GM21825 (cell line): ENCODE measurements at regions not wholly inside any gene's neighbourhood (a gene's known extent, or its start where the extent isn't known, plus 50 kb on each side); places are given as distances from the start of the nearest gene placed in this dataset.

Experiments used
- ATAC-seq: cut with Tn5 transposase; IDR thresholded peaks from one replicate; pipeline ENCODE4 v1.9.1; 2021; ENCODE audit warnings: mild to moderate bottlenecking, moderate library complexity; ENCODE audit not compliant: unreplicated experiment

DNA sequence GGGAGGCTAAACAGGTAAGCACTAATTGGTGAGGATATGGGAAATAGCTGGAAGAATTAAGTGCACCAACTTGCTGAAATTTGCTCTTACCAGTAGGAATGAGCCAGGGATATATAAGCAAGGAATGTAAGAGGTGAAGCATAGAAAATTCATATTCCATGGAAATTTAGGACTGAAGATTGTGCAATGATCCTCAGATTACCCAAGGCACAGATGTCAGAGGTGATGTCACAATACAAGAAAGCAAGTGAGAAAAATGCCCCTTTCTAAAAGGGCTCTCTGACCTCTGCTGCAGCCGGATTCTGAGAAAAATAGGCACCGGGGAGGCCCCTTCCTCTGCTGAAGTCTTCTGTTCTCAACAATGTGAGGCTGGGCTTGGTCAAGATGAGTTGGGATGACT is 112.3 kb upstream of the ZNF678 start:
- ATAC-seq: no peak

- no peak for ATAC-seq
These were observed 112.9 kb upstream of the ZNF678 start for GRCh38 chr1:227450489-227450888.

DNA sequence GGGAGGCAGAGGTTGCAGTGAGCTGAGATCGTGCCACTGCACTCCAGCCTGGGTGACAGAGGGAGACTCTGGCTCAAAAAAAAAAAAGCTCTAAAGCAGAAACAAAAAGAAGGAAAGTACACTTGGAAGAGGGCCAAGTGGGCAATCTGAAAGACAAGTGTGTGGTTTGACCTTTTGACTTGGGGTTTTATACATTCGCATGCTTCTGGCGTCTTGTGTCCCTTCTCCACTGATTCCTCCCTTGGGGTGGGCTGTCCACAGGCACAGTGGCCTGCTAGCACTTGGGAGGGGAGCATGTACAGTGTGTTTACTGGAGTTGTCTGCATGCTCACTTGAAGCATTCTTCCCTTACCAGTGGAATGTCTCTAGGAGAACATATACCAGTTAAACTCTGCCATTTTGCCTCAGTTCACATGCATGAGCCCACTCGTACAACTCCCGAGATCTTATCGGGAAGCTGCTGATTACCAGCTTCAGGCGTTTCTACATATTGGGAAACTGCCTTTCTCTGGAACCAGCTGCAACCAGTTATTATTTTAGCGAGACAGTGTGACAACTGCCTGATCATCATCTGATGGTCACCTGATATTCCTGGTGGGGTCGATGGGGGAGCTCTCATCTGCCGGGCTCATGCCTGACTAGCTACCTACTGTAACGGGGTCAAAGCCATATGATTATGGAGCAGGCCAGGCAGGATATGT is 113.5 kb upstream of the ZNF678 start:
- ATAC-seq: no peak

GRCh38 chr1:227449051-227449450 is 114.3 kb upstream of the ZNF678 start:
- ATAC-seq: peak; percentile 50

DNA sequence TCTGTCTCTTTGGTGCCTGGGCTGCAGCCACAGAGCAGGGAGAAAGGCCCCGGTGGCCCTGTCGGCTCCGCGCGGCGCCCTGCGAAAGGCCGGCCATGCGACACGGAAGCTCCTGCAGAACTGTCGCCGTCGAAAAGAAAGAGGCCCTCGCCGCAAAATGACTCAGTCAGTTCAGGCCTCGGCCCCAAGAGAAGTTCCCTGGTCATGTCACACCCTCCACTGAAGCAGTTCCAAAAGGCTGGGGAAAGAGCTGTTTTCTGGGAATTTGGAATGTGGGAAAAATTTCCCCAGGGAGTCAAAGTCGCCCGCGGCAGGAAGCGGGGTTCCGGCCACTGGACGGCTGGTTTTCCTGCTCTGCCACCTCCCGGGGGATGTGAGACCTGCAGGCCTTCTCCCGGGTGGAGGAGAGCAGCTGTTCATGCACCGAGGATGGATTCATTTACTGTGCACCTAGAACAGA is 115.8 kb upstream of the ZNF678 start:
- no peak for ATAC-seq

- no peak for ATAC-seq
These were observed 117.6 kb upstream of the ZNF678 start for GRCh38 chr1:227445746-227446145.

- no peak for ATAC-seq
These were observed 118.2 kb upstream of the ZNF678 start for GRCh38 chr1:227445092-227445674.

- no peak for ATAC-seq
These were observed 121.9 kb upstream of the CDC42BPA start for GRCh38 chr1:227440182-227440581.

GRCh38 chr1:227437495-227438008 is 119.3 kb upstream of the CDC42BPA start:
- no peak for ATAC-seq

GRCh38 chr1:227434808-227435444 is 116.6 kb upstream of the CDC42BPA start:
- ATAC-seq: no peak

- no peak for ATAC-seq
These were observed 115.5 kb upstream of the CDC42BPA start for GRCh38 chr1:227433663-227434341.

- no peak for ATAC-seq
These were observed 114.7 kb upstream of the CDC42BPA start for GRCh38 chr1:227432981-227433380.

DNA sequence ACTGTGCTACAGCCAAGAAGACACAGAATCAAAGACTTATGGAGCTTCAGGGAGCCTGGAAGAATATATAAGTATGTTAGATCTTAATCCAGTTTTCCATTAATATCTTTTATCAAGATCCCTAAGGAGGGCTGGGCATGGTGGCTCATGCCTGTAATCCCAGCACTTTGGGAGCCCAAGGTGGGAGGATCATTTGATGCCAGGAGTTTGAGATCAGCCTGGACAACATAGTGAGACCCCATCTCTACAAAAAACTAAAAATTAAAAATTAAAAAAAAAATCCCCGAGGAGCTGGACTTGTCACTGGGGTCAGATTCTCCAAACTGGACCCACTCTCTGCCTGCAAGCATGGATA is 113.9 kb upstream of the CDC42BPA start:
- no peak for ATAC-seq

DNA sequence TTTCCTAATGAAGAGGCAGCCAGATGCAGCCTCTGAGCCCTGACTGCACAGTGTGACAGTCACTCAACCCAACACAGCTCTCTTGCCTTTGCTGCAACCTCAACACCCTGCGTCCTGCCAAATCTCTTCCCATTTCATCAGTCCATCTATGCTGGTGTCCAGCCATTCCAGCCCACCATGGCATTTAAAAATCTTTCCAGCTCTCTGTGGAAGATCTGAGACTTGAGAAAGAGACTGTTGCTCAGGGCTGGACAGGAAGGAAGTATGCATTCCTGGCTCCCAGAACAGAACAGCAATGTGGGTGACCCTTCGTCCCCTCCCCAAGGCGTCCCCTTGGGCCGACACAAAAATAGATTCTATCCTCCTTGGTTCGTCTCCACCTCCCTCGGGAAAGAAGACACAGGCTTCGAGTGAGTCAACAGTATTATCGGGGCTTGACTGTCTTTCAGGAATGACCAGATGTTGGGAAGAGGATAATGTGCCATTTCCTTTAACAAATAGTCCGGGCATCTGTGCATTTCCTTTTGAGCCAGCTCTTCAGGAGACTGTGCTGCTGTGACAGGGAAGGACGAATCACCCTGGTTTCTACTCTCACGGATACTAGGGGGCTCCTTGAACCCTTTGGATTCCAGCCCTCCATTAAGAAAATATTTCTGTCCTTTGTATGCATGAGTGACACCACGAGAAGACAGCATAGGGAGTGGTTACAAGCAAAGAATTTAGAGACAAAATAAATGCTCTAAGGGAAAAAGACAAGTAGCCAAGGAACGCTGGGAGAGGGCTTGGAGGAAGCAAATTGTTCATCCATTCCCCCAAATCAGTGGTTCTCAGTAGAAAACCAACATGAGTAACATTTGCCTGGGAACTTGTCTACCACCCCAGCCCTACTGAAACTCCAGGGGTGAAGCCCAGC is 111.4 kb upstream of the CDC42BPA start:
- ATAC-seq: no peak

- ATAC-seq: no peak
These were observed 110.5 kb upstream of the CDC42BPA start for GRCh38 chr1:227428803-227429202.

- ATAC-seq: no peak
These were observed 109.1 kb upstream of the CDC42BPA start for GRCh38 chr1:227427411-227427810.

- ATAC-seq: no peak
These were observed 106.7 kb upstream of the CDC42BPA start for GRCh38 chr1:227424953-227425352.

DNA sequence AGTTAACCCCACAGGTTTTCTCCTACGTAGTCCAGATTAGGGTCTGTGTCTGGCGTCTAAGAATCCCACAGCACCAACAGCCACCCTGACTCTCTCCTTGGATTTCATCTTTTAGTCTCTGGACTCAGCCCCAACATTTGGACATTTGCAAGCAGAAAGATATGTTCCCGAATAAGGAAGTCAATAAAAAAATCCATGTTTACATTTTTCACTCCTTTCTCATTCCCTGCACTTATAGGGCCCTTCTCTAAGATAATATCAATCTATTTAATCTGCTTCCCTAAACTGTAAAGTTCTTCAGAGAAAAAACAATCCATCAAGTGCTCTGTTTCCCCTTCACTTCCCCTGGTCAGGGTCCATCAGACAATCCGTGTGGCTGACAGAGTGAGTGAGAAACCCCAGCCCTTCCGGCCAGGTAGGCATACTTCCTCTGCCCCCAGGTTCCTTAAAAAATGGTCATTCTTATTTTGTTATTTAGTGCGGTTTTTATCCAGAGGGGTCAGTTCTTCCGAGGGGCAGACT is 105.9 kb upstream of the CDC42BPA start:
- ATAC-seq: no peak

DNA sequence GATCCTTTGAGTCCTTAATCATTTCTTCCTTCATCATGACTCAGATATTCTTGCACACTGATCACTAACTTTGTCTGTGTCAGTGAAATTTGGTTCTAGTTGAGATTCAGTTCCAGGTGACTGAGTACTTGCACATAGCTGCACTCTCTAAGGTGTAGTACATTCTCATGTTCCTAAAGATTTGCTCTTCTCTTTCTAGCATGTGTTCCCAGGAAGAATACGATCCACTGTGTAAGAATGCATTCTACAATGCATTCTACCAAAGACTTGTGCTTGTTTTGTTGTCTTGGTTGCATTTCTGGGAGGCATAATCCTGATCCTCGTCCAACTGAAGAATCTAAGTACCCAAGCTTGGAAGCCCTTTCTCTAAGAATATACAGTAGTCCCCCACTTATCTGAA is 104.3 kb upstream of the CDC42BPA start:
- no peak for ATAC-seq

GRCh38 chr1:227420147-227420546 is 101.9 kb upstream of the CDC42BPA start:
- ATAC-seq: no peak
